NT2/D1 (cell line): ENCODE measurements at regions not wholly inside any gene's neighbourhood (a gene's known extent, or its start where the extent isn't known, plus 50 kb on each side); places are given as distances from the start of the nearest gene placed in this dataset.

Experiments used
- SUZ12 ChIP-seq: IDR thresholded peaks from 2 replicates; pipeline ENCODE4 v1.6.1; 2011; ENCODE audit not compliant: insufficient read length, insufficient read depth; ENCODE audit errors: extremely low read depth
- ZNF274 ChIP-seq: IDR thresholded peaks from 2 replicates; pipeline ENCODE4 v1.6.1; 2011; ENCODE audit warnings: mild to moderate bottlenecking, low read depth, low read length

GRCh38 chr2:107589079-107589491 lies 237.6 kb upstream of the RGPD4 start:
- TF ChIP-seq SUZ12 = no peak
- TF ChIP-seq ZNF274 = no peak
